Prostate gland (tissue), 2 donors: ENCODE measurements at regions not wholly inside any gene's neighbourhood (a gene's known extent, or its start where the extent isn't known, plus 50 kb on each side); places are given as distances from the start of the nearest gene placed in this dataset.

ENCODE experiments used
- CTCF ChIP-seq, 4 experiments: fragments of 200-600 bp in 2 of 4; fragments of 450-650 bp in 2 of 4; sonication (generic) in 2 of 4; IDR thresholded peaks; 1 replicate in 3 of 4; 2 replicates in 1 of 4; pipeline ENCODE4 v1.5.1; 2016 to 2019; ENCODE audit warnings: antibody characterized with exemption in 4 of 4, mild to moderate bottlenecking in 2 of 4, moderate library complexity in 2 of 4
- POLR2AphosphoS5 ChIP-seq: sonication (generic); formaldehyde crosslinking; IDR thresholded peaks from one replicate; pipeline ENCODE4 v1.6.1; 2017; ENCODE audit warnings: antibody characterized with exemption

GRCh38 chr3:103169289-103169688, 734.5 kb downstream of the ZPLD1 start:
- TF ChIP-seq CTCF (IDR thresholded peaks at IDR 0.05) = no peak
- no peak for TF ChIP-seq POLR2AphosphoS5
